Hematopoietic multipotent progenitor cell treated with erythropoietin and hydrocortisone succinate and interleukin-3 and kit ligand, for 15 days (in vitro differentiated cells): ENCODE measurements at regions not wholly inside any gene's neighbourhood (a gene's known extent, or its start where the extent isn't known, plus 50 kb on each side); places are given as distances from the start of the nearest gene placed in this dataset.

Experiments used
- DNase-seq: peaks from one replicate; pipeline ENCODE4 v3.0.0-alpha.2; 2015; ENCODE audit warnings: low spot score

DNA sequence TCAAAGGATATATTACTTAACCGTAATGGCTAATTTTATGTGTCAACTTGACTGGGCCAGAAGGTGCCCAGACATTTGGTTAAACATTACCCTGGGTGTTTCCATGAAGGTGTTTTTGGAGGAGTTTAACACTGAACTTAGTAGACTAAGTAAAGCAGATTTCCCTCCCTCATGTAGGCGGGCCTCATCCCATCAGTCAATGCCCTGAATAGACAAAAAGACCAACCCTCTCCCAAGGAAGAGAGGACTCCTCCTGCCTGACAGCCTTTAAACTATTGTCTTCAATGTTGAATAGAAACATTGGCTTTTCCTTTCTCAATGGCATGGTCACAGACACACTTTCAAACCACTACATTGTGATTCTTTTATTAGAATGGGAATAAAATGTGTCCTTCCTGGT lies 121.9 kb downstream of the SETD4 start:
- no peak for DNase-seq

DNA sequence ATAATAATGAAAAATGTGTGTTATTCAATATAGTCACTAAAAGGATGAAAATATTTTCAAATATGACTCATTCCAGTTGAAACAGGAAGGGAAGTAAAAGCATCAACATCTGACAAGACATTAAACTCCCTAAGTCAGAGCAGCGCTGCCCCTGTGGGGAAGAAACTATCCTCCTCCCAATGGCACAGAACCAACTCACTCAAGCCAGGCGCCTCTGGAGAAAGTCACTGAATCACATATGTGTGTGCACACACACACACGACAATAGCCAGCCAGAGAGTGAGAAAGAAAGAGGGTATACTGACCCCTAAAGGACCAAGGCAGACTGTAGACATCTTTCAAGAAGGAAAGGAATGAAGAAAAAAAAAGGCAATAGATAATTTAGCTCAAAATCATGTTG lies 126.9 kb downstream of the SETD4 start:
- no peak for DNase-seq

DNA sequence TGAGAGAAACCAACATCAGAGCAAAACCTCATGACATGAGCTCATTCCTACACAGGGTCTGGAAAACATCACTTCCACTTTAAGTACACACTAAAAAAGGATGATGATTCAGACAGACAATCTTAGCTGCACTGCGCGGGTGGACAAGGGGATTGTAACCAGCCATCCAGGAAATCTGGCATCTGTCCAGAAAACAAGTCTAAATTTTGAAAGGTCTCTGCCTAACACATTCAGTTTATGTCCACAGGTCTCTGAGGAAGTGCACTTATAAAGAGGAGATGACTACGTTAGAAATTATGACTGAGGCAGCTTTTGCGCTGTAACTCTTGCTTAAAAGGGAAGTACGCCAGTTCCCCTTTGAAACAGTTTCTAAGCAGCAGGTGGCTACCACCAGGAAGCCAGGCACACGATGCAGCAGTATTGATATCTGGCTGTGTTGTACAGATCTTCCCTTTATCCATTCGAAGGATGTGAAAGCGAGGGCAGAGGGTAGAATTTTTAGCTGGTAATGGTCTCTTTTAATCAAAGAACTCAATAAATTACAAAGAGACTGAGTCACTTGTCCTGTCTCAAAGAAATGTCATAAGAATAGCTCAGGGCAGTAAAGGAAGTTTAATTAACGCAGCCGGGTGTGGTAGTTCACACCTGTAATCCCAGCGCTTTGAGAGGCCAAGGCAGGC lies 128.0 kb downstream of the SETD4 start:
- no peak for DNase-seq

DNA sequence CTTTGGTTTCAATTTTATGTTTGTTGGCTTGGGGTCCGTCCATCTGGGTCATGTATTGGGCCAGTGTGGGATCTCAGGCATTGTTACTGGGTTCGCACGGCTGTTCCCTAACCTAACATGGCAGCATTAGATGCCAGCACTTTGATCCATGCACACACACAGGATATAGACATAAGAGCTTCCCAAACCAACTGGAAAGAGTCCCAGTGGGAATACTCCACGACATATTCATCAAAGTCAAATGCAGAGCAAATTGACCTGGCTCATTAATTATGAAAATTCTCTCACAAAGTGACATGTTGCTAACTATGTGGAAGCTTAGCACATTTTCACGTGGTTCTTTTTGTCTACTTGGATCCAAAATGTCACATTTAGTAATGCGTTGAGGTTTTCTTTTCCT lies 130.4 kb downstream of the SETD4 start:
- no peak for DNase-seq

DNA sequence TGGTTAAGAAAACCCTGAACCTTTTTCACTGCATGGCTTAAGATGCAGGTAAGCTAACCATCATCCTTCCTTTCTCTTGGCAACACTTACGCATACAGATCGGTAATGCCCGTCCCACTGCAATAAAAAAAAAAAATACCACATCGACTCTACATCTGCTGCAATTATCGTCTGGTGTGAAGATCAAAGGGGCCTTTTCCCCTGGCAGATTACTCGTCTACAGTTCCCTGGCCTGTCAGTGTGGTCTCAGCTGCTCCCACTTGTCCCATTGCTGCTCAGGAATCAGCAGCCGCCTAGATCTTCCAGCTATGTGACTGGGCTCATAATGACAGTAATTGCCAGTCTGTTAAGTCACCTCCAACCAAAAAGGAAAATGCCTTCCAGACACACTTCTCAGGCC lies 133.1 kb downstream of the SETD4 start:
- DNase-seq = no peak

DNA sequence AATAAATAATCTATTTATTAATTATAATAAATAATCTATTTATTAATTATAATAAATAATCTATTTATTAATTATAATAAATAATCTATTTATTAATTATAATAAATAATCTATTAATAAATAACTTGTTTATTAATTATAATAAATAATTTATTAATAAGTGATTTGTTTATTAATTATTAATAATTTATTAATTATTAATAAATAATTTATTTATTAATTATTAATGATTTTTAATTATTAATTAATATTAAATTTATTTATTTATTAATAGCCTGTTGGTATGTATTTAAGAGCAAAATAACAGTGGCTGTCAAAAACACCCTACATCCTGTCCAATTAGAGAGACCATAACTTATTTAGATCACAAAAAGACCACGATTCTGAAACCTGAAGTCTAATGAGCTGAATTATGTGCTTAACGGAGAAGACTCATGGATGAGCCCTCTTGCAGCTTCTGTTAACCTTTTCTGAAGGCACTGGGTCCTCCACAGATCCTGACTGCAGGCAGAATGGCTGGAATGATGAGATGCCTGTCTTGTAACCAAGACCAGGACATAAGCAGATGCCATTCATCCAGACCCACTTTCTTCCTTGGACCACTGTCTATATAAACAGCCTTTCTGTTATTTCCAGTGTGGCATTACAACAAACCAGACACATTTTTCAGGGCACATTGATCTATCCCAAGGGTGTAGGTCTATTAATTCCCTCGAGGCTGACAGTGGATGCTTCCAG lies 134.2 kb downstream of the SETD4 start:
- DNase-seq = no peak

DNA sequence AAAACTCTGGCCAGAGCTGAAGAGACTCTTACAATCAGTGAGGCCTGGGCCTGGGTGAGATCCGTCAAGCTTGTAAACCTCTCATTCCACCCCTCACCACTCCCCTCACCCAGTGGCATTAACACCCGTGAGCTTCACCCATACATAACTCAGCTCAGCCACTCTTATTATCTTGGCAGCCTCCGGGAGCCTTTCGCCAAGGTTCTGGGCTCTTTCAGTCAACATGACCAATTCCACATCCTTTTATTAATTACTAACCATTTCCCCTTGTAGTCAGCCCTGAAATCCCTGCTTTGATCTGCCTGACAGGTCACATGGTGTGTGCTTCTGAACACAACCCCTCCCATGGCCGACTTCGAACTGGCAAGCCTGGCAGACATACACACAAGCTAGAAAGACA lies 134.8 kb downstream of the SETD4 start:
- DNase-seq = no peak

DNA sequence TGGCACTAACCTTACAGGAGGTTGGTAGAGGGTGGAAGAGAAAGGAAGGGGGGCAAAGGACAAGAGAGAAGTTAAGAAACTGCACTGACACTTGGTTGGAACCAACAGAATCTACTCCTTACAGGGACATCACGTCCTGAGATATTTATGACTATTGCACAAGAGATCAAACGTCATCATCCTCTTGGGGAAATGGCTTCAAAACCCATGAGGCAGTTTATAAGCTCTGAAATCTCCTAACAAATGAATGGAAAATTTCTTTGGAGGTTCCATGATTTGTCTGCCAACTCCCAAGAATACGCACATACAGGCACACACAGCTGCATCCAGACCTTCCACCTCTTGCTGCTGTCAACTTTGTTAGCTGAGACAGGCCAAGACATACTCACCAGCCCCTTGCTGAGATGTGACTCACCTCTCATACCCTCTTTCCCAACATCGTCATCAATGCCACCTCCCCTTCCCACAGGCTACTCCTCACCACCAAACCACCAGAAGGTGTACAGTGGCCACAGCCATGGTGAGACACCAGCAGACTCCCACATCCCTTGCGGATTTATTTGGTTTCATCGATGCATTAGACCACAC lies 135.5 kb downstream of the SETD4 start:
- no peak for DNase-seq

DNA sequence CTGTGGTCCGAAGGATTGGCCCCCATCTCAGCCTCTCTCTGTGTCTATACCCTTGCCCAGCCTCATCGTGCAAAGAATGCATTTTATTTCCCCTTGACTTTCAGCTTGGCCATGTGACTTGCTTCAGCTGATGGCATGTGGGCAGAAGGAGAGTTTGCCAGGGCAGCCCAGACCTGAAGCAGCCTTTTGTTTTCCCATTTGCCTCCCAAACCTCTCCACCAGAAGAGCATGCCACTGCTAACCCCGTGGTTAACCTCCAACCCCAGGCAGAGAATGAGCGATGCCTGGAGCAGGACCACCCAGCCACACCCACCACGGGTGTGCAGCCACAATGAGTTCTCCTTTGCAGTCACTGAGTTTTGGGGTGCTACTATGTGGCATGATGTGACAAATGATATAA lies 136.4 kb downstream of the SETD4 start:
- no peak for DNase-seq

DNA sequence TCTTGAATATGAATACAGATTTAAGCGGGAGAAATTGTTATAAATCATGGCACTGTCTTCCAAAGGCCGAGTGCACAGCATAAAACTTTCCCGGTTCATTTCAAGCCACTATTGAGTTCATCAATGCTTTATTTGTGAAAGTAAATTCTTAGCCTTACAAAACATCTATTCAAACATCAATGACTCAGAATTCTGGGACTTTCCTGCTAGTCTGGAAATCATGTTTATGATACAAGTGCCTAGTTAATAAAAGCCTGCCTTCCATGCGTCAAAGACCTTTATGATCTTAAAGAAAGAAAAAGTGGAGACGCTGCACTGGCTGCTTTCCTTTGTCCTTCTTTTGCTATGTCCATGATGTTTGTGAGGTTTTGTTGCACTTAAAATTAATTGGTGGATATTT lies 137.7 kb downstream of the SETD4 start:
- DNase-seq = no peak

DNA sequence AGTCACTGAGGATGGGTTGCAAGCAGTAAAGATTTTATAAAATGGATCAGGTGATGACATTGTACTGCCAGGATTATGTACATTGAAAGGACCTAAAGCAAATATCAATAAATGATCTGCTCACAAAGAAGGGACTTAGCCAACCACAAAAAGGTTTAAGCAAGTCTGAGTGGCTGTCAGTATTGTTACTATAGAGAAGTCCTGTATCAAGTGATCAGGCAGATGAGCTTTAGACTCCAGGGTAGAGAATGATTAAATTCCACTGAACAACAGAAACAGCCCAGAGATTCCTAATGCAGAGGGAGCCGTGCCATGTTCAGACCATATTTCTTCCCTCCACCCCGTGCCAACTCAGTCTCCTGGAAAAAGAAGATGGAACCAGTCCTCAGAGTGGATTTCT lies 138.9 kb downstream of the SETD4 start:
- no peak for DNase-seq

DNA sequence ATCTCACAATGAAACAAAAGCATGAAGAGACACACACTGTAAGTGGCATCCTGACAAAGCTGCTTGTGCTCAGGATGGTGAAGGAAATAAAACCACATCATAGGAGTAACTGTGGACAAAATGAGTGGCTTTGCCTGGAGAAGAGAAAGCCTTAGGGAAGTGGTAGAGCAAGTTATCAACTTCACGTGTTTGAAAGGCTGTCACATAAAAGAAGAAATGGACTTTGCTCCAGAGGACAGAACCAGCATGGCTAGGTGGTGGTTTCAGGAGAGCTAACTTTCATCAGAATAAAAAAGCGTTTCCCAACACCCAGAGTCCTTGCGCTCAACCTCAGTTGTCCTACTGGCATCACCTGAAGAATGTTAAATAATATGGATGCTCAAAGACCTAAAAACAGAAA lies 139.9 kb downstream of the SETD4 start:
- no peak for DNase-seq

DNA sequence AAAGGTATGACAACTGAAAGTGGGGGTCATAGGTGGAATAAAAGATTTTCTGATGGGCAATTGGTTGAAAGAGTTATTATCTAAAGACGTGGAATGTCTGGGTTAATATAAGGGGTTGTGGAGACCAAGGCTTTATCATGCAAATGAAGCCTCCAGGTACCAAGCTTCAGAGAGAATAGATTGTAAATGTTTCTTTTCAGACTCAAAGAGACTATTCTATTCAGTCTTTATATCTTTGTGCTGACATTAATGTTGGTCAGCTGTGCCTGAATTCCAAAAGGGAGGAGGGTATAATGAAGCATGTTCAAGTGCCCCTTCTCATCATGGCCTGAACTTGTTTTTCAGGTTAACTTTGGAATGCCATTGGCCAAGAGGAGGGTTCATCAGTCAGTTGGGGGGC lies 145.3 kb downstream of the SETD4 start:
- no peak for DNase-seq

DNA sequence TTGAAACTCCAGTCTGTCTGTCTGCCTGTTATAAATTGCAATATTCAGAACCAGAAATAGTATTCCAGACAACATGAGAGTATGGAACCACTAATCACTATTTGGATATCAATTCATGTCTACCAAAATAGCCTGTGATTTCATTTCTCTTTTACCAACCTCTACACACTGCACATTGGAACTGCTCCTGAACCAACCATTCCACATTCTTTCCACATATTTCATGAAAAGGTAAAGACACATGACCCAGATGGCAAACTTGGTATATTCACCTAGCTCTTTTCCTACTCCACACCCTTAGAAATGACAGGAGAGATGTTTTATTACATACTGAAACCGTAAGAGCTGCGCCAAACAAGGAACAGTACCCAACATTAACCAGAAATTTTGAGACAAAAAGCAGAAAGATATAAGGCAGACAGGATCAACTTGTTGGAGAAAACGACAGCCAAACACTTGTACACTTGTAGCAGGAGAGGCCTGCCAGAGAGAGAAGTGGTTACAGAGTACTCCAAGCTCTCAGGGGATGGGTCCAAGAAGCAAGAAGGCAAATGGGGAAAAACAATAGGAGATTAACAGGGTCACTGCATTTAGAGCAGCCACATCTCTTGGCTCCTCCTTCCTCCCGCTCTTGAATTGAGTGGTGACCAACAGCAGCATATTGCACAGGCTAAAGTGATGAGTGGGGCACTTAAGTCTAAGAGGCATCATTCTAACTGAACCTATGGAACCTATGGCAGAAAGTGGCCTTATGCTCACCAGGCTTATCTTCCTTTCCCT lies 148.7 kb downstream of the SETD4 start:
- no peak for DNase-seq

DNA sequence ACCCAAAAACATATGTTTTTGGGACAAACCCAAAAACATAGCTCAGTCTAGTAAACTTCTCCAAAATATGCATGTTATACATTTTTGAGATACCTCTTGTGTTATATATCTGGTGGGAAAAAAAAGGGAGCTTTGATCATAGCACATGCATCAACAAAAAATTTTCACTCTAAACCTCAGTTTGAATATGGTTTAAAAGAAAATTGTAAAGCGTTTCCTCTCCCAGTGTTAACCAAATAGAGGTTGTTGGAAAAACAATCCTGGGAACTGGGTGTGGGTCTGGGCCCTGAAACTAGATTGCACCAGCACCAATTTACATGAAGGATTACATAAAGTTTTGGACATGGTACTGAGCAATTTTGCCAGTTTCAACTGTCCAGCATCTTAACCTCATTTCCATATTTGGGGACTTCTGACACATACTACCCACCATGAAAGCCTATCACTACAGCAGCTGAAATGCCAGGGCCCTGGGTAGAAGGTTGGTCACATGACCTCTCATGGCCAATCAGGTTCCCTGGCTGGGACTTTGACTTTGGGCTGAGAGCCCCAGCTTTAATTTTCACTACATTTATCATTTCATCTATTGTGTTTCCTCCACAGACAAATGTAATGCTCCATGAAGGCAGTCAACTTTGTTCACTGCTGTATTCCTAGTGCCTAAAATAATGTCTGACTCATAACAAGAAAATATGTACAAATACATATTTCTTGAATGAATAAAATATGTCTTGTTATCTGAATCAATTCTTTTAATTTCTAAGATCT lies 150.7 kb downstream of the SETD4 start:
- no peak for DNase-seq

DNA sequence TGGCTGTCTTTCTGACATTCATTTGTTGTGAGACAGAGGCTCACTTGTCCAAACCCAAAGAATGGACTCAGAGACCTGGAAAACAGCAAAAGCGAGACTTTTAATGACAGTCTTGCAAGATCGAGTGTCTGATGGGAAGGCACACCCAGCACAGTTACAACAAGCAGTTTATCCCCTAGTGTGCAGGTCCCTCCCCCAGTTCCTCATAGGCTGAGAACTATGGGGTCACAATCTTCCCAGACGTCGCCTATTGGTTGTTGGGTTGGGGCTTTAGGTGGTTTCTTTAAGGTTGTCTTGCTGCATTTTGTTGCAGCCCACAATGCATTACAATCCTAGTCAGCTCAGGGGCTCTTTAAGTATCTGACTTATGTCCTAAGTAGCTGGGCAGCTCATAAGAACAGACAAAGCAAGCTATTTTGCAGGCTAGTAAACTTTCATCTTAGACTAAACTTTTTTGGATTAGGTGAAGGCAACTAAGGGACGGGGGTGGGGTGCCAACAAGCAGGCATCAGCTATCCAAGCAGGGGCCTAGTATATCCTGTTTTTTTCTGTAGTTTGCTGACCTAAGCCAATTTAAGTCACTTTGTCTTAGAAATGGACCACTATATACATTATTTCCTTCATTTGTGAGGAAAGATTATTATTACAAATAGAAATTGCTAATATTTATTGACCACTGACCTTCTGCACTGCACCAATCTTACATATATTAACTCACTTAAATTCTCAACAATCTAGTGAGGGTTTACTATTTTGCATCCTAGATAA lies 151.8 kb downstream of the SETD4 start:
- no peak for DNase-seq

DNA sequence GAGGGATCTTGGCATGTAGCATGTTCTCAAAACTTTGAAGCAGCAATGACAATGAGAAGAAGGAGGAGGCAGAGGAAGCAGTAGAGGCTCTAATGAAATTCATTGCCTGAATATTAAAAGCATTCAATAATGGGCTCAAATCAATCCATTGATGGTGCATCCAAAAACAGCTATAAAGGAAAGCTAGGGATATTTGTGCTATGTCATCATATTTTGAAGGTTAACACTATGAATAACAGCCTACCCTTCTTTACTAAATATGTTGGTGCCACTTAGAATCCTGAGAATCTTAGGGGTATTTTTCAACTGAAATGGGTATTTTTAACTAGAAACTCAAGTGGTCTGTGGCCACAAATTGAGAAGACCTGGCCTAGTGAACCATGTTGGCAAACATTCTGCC lies 153.7 kb downstream of the SETD4 start:
- DNase-seq = no peak

DNA sequence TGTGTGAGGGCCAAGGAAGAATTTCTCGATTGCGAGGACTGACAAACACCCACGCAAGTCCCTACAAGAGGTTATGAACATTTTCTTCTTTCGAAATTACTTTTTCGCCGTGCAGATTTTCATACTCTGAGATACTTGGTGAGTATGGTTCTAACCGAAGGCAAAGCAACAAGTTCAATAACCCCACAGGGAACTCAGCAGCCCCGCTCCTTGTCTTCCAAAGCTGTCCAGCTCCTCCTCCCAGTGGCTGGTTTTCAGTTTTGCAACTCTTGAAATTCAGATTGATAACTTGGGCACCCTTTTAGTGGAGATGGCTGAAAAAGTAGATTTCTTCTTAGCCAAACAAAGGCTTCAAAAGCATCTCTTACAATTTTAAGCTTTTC lies 154.4 kb downstream of the SETD4 start:
- no peak for DNase-seq

DNA sequence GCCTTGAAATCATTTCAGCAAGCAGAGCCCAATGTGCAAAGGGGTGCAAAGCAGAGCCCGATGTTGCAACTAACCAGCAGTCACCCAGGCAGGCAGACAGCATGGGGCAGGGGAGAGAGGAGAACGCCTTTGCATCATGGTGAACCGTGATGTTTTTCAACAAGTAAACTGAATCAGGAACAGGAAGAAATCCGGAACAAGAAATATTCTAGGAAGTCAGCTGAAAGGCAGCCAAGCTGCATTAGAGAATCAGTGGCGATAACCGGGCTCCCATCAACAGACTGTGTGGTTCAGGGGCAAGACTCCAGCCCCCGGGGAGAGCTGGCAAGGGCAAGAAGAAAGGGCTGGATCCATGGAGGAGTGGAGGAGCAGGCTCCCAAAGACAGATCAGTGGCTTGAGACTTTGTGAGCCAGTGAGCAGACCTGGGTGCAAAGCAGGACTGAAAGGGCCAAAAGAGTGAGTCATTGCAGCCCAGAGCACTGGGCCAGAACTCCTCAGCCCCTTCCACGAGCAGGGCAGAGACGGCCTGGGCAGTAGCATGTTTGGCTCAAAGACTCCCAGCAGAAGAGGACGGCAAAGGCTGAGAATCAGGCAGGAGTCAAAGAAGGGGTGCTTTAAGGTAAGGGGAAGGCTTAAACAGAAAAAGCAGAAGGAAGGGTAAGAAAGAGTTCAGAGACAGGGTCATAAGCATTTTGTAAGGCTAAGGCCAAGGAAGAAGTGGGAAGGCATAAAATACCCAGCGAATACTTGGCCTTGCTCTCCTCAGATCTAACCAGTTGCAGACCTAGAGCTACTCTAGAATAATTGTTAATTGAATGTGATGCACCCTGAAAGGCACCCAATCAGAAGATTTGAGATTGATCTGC lies 155.0 kb downstream of the SETD4 start:
- no peak for DNase-seq

DNA sequence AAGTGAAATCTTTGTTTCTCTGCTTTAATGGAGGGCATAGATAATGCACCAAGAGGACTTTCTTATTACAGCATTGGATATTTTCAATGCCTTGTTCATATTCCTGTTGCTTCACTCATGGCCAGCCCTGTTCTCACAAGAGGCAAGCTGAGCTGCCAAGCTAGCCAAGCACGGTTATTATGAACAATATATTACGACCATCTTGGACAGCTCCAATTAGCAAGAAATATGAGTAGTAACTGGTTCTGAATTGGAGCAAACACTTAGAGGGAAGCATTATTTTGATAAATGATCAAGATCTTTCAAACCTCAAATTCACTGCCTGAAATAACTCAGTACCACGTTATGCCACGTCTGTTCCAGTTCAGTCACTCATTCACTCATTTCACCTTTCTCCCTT lies 159.8 kb downstream of the SETD4 start:
- DNase-seq = no peak
